G401 (cell line): ENCODE measurements at regions not wholly inside any gene's neighbourhood (a gene's known extent, or its start where the extent isn't known, plus 50 kb on each side); places are given as distances from the start of the nearest gene placed in this dataset.

ENCODE experiments used
- DNase-seq: peaks from one replicate; pipeline ENCODE4 v3.0.0-alpha.2; 2015; ENCODE audit warnings: low spot score
- in situ Hi-C: cut with HindIII; loops from 2 replicates; pipeline ENCODE4 v1.10.0; 2016; ENCODE audit warnings: low sequenced_read_pairs, mixed read lengths

DNA sequence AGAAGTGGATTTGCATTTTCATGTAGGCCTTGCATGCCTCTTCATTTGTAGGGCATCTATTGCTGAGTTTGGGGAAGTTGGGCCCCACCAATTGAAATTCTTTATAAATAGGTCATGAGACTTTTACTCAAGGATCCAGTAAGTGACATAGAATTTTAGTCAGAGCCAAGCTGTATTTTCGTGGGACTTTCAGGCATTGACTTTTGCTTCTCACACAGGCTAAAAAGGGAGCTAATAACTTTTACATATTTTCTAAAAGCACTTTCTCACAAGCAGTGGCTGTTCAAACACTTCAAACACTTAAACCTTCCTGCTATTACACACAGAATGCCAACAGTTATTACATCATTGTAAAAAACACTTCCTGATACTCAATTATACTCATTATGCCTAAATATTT is 260.5 kb downstream of the MSRB3 start:
- DNase-seq, result no peak
- in situ Hi-C loops, result no loop called here

DNA sequence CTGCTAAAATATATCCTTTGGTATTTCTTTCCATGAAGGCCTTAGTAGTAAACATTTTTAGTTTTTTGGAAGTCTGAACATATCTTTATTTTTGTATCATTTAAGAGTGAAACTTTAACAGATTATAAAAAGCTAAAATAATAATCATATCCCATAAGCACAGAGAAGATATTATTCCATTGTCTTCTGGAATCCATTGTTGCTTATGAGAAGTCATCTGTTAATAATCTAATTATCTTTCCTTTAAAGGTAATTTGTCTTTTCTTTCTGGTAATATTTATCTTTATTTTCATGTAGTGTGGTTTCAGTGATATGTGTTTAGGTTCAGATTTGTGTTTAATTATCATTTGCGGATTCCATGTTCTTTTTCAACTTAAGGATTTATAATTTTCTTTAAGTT is 261.7 kb downstream of the MSRB3 start:
- in situ Hi-C loops, result no loop called here
- no peak for DNase-seq

DNA sequence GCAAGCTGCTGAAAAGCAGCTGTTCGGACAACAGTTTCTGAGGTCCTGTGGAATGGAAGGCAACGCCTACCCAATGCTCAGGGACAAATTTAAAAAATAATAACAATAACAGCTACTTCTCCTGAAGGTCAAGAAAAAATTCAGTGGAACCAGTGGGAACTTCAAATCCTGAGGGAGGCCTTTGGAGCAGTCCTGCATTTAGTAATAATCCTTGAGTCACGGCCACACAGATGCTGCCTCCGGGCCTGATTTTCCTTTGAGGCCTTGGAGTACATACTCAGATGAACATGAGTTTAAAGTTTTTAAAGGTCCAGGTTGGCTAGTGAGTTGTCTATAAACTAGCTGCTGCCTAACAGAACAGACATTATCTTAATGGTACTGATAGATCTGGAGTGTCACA is 268.0 kb downstream of the MSRB3 start:
- no peak for DNase-seq
- in situ Hi-C loops, result no loop called here

DNA sequence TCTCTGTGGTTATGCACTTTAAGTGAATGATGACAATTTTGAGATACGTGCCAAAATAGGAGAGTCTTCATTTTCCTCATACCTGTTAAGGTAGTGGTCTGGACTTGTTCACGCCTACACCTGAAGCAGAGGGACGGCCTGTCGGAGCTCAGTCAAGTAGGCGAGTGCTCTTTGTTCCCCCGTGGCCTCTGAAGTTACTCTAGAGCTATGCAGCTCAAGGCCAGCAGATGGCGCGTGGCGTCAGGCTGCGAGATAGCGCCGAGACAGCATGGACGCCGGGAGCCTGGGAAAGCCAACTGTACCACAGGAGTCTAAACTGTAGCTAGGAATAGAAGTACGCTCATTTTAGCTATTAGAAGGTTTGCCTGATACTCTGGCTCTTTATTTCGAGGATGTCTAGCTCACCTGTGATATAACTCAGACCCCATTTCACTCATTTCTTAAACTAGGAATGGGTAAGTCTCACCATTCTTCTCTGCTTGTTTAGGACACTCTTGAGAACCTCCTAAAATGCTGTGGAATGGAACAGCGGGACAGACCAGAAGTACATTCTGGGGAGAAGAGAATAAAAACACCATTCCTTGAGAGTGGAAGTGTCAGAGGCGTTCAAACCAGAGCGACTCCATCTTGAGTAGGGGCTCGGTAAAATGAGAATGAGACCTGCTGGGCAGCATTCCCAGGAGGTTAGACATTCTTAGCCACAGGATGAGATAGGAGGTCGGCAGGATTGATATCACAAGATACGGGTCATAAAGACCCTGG is 267.4 kb upstream of the HMGA2 start:
- DNase-seq, result peak; percentile 73
- in situ Hi-C loops, result no loop called here

DNA sequence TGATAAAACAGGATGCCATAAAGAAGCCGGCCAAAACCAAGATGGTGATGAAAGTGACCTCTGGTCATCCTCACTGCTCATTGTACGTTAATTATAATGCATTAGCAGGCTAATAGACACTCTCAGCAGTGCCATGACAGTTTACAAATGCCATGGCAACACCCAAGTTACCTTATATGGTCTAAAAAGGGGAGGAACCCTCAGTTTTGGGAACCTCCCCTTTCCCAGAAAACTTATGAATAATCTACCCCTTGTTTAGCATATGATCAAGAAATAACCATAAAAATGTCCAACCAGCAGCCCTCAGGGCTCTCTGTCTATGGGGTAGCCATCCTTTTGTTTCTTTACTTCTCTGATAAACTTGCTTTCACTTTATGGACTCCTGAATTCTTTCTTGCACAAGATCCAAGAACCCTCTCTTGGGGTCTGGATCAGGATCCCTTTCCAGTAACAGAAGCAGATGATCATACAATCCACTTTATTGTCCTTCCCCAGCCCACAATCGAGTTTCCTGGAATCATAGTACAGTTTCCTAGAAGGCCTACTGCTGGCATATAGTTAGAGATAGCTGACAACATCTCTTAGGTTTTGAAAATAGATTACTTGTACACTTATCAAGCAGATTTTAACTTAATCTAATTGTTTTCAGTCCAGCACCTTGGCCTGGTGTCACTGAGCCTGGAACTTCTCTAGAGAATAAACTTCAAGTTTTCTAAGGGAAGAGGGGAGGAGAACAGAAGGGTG is 266.7 kb upstream of the HMGA2 start:
- no peak for DNase-seq
- in situ Hi-C loops, result no loop called here

DNA sequence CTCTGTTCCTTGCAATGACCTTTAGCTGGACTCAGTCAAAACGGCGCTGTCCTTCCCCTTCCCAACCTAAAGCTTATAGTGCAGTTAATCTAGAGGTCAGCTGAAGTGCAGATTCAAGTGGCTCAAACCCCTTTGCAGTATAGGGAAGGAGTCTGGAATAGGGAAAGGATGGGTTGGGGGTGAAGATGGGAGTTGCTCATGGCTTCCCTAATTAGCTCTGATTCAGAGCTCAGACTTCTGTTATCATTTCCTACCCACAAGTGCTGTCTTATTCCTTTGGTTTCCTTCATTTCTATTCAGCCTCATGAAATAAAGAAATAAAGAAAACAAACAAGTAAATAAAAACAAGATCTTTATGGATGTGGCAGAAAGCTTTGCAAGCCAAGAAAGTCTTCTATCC is 264.0 kb upstream of the HMGA2 start:
- in situ Hi-C loops, result no loop called here
- no peak for DNase-seq

DNA sequence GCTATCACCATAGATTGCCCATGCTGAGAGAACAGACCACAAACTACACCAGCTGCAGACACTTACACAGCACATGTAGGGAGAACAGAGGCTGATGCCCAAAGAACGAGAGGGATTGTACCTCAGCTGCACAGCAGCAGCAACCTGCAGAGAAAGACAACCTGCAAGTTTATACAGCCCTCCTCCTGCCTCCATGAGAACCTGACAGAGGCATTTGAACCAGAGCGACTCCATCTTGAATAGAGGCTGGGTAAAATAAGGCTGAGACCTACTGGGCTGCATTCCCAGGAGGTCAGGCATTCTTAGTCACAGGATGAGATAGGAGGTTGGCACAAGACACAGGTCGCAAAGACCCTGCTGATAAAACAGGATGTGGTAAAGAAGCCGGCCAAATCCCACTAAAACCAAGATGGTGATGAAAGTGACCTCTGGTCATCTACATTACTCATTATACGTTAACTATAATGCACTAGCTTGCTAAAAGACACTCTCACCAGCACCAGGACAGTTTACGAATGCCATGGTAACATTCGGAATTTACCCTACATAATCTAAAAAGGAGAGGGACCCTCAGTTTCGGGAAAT is 262.4 kb upstream of the HMGA2 start:
- DNase-seq, result no peak
- in situ Hi-C loops, result no loop called here

DNA sequence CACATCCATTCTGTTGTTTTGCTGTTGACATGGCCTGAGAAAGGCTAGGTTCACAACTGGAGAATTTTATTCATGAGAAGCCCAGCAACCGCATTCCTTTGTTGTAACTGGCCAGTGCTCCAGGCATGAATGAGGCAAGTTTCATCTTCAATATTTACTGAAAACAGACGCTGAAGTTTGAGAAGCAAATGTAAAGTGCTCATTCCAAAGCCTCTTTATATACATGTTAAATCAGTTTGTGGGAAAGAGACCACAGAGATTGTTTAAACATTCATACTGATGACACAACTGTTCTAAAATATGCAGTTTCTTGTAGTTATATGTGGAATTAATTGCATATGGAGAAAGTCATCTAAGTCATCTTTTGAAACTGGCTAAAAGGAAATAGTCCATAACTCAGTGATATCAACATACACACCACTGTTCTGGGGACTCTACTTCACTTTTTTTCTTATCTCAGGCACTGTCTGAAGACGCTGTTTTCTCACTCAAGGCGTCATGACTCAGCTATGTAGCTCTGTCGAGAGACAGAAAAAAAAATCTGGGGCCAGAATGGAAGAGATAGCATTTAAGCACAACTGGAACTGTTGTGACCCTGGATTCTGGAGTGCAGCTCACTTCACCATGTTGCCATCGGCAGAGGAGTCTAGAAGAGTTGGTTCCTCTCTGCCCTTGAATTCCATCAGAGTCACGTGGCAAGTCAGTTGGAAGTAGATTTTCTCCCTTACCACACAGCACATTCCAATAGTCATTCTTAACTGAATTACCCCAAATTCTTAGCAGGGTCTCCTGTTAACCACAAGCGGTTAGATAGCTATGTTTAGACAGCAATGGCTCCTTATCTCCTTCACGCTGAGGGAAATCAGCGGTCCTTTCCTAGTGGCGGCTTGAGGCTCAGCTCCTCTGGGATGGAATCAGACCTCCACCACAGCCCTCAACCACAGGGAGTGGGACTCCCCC is 258.4 kb upstream of the HMGA2 start:
- in situ Hi-C loops, result no loop called here
- DNase-seq, result peak; percentile 40

DNA sequence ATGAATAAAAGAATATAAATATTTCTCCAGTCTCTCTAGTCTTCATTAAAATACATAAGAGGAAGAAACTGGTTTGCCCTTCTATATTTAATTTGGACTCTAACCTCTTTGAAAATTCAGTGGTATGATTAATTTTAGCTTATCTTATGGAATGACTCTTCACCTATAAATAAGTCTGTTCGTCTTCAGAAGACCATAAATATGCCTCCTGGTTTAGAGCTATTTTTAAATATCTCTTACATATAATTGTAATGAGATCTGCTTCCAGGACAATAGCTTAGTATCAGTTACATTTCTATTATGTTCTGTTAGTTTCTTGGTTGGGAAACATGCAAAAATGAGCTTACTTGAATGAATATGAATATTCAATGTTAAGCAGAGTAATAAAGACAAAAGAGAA is 257.5 kb upstream of the HMGA2 start:
- DNase-seq, result no peak
- in situ Hi-C loops, result no loop called here

DNA sequence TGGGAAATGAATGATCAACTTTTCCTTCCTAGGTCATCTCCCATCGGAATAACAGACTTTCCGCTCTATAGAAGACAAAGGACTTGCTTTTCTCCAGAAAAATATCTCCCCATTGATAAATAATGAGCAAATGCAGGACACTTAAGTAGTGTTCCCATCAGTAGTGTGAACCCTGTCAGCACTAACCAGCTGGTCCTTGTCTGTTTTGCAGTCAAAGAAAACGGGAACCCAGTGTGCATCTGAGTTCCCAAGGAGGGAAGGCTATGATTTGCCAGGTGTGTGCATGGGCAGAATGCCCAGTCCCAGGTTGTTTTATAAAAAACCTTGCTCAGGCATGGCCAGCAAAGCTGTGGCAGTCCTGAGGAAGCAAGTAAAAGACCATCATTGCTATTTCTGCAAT is 256.5 kb upstream of the HMGA2 start:
- in situ Hi-C loops, result no loop called here
- DNase-seq, result no peak

DNA sequence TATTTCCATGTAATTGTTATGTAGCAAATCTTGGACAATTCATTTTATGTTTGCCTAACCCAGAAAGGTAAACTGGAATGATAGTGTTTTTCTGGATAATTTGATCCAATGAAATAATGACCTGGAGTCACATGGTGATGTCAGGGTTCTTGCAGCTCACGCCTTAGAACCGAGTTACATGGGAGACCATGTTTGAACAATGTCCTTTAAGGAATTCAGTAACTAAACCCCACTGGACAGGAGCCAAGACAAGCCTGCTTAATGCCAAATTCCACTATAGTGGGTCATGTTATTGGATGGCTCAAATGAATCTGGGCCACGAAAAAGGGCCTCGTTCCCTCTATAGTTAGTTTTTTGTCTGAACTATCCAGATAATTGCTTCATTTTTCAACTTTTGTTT is 255.8 kb upstream of the HMGA2 start:
- in situ Hi-C loops, result no loop called here

DNA sequence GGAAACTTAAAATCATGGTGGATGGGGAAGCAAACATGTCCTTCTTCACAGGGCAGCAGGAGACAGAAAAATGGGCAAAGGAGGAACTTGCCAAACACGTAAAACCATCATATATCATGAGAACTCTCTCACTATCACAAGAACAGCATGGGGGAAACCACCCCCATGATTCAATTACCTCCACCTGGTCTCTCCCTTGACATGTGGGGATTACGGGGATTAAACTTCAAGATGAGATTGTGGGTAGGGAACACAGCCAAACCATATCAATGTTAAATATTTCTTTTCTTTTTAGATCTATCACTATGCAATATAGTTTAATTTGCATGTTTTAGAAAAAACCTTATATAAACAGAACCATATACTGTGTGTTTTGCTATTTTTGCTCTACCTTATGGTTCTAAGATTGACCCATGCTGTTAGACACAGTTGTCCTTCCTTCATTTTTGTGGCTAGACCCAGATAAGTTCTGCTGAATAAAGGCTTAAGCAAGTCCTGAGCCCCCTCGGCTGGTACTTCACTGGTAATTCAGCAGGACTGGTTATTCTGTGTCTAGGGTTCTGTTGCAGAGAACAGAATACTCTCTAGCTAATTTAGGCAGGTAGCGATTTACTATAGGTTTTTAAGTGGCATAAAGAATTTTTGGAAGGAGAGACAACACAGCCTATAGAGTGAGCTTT is 253.7 kb upstream of the HMGA2 start:
- in situ Hi-C loops, result no loop called here
- no peak for DNase-seq

More for the DNA sequence above, 255.8 kb upstream of the HMGA2 start:
- DNase-seq, result no peak

DNA sequence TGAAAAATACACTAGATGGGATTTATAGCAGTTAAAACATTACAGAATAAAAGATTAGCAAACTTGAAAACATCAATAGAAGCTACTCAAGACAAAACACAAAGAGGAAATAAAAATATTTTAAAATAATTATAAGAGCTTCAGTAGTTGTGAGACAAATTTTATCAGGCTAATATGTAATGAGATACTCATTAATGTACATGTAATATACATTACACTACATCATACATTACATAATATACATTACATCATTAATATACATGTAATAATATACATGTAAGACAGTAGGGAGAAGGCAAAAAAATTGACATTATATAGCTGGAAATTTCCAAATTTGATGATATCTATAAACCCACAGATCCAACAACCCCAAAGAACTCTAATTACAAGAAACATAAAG is 249.4 kb upstream of the HMGA2 start:
- no peak for DNase-seq
- in situ Hi-C loops, result no loop called here

DNA sequence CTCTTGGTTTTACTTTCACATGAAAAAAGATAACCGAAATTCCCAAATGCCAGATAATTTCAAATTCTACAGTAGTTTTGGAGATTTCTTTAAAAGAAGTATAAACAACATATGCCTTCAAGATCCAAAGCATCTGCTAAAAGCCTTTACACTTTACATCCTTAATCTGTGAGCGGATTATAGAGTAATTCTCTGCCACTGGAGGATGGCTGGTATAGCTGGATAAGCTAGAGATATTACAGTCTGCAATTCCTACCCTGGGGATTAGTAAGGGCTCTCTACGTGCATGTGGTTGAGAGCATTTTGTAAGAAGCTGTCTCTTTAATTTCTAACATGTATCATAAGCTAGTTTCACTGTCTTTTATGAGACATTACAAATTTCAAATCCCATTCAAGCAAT is 240.3 kb upstream of the HMGA2 start:
- in situ Hi-C loops, result no loop called here
- no peak for DNase-seq

DNA sequence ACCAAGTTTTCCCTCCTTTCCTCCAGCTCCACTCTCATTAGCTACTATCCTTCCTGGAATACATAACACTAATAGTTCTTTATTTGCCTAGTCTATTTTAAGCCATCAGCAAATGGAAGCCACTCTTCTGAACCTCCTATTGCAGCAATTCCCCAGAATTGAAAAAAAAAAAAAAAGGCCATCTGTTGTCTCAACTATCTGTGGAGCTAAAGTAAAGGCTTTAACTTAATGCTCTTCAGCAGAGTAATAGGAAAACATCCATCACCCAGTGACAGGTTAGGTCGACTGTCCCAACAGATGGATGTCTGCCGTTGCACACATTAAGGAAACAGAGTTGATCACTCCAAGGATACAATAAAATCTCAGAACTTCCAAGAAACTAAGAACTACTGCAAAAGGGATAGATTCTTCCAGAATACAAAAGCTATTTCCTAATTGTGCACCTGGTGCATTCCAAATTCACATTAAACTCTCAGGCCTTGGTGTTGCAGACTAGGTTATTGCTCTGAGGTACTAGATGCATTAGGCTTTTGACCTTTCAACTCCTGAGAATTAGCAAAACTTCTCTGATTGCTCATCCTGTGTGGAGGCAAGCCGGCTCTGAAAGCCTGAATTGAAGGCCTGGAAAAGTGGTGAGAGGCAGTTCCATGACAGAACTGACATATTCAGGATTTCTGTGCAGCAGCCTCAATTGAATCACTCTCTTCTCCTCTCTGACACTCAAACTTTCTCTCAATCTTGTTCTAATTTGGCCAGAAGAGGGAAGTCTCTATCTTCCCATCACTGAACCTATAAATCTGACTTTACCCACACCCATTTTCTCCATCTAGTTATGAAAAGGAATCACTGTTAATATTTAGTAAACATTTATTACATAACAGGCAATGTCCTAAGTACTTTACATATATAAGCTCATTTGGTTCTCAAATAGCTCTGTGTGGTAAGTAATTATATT is 238.4 kb upstream of the HMGA2 start:
- DNase-seq, result peak; percentile 70
- in situ Hi-C loops, result no loop called here

DNA sequence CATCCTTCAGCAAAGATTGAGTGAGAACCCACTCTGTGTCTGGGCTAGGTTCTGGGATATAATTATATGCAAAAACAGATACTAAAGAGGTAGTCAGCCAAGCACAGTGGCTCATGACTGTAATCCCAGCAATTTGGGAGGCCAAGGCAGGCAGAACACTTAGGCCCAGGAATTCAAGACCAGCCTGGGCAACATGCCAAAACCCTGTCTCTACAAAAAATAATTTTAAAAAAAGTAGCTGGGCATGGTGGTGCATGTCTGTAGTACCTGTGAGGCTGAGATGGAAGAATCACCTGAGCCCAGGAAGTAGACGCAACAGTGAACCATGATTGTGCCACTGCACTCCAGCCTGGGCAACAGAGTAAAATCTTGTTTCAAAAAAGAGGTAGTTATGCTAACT is 237.5 kb upstream of the HMGA2 start:
- in situ Hi-C loops, result no loop called here
- no peak for DNase-seq

DNA sequence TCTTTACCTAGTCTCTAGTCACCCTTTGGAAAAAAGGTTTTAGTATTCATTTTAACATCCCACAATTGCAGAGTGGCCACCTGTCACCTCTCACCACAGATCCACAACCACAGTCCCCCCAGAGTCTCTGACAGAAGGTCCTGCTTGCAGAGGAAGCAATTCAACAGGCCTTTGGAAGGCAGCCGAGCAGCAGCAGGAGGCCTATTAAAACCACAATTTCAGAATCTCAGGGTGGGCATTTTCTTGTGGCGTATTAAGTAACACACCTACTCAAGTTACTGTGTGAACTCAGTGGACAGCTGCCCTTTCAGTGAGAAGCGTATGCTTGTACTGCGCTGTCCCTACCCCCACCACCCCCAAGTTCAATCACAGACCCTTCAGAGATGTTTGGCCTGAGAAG is 234.0 kb upstream of the HMGA2 start:
- in situ Hi-C loops, result no loop called here
- no peak for DNase-seq

DNA sequence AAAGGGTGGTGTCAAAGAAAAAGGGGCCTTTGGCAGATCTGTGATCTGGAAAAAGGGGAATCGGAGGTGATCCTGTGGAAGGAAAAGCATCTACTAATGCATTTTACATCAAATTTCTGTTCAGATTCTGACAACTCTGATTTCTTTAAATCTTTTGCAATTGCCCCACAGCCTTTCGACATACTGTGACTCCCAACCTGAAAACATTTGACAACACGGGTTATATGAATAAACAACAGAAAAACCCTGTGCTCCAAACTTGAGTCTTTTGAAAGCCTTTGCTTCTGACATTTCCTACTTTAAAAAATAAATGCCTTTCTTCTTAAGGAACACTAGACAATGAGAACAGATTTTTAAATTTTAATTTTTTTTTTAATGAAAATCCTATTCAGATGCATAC is 231.9 kb upstream of the HMGA2 start:
- in situ Hi-C loops, result no loop called here
- DNase-seq, result no peak
